DMS153 (cell line): ENCODE measurements at regions not wholly inside any gene's neighbourhood (a gene's known extent, or its start where the extent isn't known, plus 50 kb on each side); places are given as distances from the start of the nearest gene placed in this dataset.
"Not testable (repeated sequence)": the region's sequence is repeated elsewhere in the genome, so short reads cannot be mapped to it uniquely, and the experiment has no call there.

ENCODE experiments used
- DNase-seq: peaks from one replicate; lab custom pipeline; 2025; lab: John Stamatoyannopoulos, UW

- DNase-seq = not testable (repeated sequence)
Observed at GRCh38 chr5:50590444-50591189, 75.8 kb upstream of the PARP8 start.

DNA sequence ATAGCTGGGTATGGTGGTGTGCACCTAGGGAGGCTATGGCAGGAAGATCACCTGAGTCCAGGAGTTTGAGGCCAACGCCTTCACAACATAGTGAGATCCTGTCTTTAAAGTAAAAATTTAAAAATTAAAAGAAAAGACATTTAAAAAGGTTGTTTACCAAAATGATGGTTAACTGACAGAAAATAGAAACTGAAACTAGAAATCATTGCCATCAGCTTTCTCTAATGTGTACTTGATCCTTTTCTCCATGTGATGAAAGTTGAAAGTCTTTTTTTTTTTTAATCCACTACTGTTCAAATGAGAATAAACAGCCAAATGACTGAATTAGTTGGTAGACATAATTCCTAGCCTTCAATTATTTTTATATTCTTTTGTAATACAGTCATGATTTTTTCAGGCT is 75.1 kb upstream of the PARP8 start:
- not testable (repeated sequence) for DNase-seq

DNA sequence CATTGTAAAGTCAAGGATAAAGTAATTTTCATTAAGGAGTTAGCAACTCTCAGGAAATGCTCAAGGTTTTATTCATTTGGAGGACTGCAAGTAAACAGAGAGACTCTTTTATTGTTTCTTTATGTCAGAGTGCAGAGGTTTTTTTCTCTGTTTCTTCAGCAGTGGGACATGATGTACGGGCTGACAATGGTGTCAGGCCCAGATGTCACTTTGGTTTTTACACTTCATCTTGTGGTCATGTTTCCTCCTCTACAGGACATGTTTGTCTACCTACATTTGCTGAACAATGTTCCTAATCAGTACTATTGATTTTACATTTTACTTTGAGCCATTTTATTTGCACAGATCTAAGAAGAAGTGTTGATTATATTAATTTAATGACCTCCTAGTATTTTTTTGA is 72.8 kb upstream of the PARP8 start:
- DNase-seq = no peak

DNA sequence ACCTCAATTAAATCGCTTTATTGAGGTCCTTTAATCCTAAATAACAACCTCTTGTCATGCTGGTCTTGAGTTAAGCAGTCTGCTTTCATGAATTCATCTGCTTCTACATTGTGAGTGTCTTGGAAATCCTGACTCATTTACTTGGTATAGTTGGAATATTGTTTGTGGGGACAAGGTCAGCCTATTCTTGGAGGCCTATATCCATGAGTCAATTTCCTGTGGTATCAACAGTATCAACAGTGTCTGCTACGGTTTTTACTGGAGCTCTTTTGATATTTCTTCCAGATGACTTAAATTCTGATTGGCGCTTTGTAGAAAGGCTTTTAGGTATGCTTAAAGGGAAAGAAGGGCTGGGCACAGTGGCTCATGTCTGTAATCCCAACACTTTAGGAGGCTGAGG is 71.2 kb upstream of the PARP8 start:
- no peak for DNase-seq

DNA sequence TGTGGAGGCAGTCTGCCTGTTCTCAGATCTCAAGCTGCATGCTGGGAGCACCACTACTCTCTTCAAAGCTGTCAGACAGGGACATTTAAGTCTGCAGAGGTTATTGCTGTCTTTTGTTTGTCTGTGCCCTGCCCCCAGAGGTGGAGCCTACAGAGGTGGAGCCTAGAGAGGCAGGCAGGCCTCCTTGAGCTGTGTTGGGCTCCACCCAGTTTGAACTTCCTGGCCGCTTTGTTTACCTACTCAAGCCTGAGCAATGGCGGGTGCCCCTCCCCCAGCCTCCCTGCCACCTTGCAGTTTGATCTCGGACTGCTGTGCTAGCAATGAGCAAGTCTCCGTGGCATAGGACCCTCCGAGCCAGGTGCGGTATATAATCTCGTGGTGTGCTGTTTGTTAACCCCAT is 64.9 kb upstream of the PARP8 start:
- DNase-seq = not testable (repeated sequence)

- no peak for DNase-seq
Observed at GRCh38 chr5:50606179-50606578, 60.3 kb upstream of the PARP8 start.

- not testable (repeated sequence) for DNase-seq
Observed at GRCh38 chr5:50607456-50607855, 59.0 kb upstream of the PARP8 start.

DNA sequence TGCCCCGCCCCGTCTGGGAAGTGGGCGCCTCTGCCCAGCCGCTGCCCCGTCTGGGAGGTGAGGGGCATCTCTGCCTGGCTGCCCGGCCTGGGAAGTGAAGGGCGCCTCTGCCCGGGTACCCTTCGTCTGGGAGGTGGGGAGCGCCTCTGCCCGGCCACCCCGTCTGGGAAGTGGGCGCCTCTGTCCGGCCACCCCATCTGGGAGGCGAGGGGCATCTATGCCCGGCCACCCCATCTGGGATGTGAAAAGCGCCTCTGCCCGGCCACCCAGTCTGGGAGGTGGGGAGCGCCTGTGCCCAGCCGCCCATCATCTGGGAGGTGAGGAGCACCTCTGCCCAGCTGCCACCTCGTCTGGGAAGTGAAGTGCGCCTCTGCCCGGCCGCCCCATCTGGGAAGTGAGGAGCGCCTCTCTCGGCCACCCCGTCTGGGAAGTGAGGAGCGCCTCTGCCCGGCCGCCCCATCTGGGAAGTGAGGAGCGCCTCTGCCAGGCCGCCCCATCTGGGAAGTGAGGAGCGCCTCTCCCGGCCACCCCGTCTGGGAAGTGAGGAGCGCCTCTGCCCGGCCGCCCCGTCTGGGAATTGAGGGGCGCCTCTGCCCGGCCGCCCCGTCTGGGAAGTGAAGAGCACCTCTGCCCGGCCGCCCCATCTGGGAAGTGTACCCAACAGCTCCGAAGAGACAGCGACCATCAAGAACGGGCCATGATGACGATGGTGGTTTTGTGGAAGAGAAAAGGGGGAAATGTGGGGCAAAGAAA is 58.3 kb upstream of the PARP8 start:
- not testable (repeated sequence) for DNase-seq

GRCh38 chr5:50613057-50613456 is 53.4 kb upstream of the PARP8 start:
- not testable (repeated sequence) for DNase-seq
